SK-N-SH (cell line): ENCODE measurements at regions not wholly inside any gene's neighbourhood (a gene's known extent, or its start where the extent isn't known, plus 50 kb on each side); places are given as distances from the start of the nearest gene placed in this dataset.

Source experiments
- EP300 ChIP-seq, 2 experiments: IDR thresholded peaks; 2 replicates each; pipeline versions ENCODE4 v1.4.0 to v1.6.1; 2012; ENCODE audit warnings: borderline replicate concordance in 1 of 2, low read depth in 1 of 2, low read length in 1 of 2
- FOXM1 ChIP-seq: IDR thresholded peaks from 2 replicates; pipeline ENCODE4 v1.4.0; 2012; ENCODE audit warnings: low read depth, mild to moderate bottlenecking
- GABPA ChIP-seq: IDR thresholded peaks from 2 replicates; pipeline ENCODE4 v1.4.0; 2012; ENCODE audit warnings: low read depth, mild to moderate bottlenecking
- POLR2AphosphoS5 ChIP-seq: IDR thresholded peaks from 2 replicates; pipeline ENCODE4 v1.6.1; 2012; ENCODE audit warnings: low read depth, low read length
- RCOR1 ChIP-seq: fragments of 150-350 bp; IDR thresholded peaks from 2 replicates; pipeline ENCODE4 v1.6.1; 2017; ENCODE audit warnings: antibody characterized with exemption, low read length
- RFX5 ChIP-seq: IDR thresholded peaks from 2 replicates; pipeline ENCODE4 v1.6.1; 2012; ENCODE audit warnings: mild to moderate bottlenecking, improper control_type of control experiment, low read length
- SMC3 ChIP-seq: IDR thresholded peaks from 2 replicates; pipeline ENCODE4 v1.6.1; 2012; ENCODE audit warnings: low read depth, low read length, improper control_type of control experiment
- TCF12 ChIP-seq: IDR thresholded peaks from 2 replicates; pipeline ENCODE4 v1.4.0; 2012
- TF ChIP-seq, protein P1 (sequence below): fragments of 200-600 bp; sonication (generic); IDR thresholded peaks from 2 replicates; pipeline ENCODE4 v1.6.1; 2017; ENCODE audit warnings: antibody characterized with exemption, mild to moderate bottlenecking, moderate library complexity

DNA sequence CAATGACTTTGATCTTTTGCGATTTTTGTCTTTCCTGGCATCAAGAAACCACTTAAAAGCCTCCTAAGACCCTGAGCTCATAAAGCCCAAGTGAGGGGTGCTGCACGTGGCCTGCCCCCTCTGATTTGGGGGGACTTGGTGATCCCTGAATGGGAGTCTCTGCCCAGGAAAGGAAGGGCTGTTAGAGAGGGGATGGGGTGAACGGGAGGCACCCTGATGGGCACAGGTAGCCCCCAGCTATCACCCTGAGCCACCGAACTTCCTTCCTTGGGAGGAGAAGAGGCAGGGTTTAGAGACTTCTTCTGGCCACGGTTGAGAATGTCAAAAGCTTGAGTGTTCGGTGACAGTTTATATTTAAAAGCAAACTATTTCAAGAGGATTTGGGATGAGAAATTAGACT lies 305.5 kb downstream of the ZNF536 start:
- TF ChIP-seq TCF12: no peak
- TF ChIP-seq RCOR1: no peak
- TF ChIP-seq SMC3: no peak
- no peak for TF ChIP-seq FOXM1
- TF ChIP-seq POLR2AphosphoS5: no peak
- TF ChIP-seq GABPA: no peak
- TF ChIP-seq EP300 (IDR thresholded peaks at IDR 0.05; ENCODE audit: borderline replicate concordance in 1 of 2, low read depth in 1 of 2, low read length in 1 of 2): no peak
- TF ChIP-seq, protein P1, sequence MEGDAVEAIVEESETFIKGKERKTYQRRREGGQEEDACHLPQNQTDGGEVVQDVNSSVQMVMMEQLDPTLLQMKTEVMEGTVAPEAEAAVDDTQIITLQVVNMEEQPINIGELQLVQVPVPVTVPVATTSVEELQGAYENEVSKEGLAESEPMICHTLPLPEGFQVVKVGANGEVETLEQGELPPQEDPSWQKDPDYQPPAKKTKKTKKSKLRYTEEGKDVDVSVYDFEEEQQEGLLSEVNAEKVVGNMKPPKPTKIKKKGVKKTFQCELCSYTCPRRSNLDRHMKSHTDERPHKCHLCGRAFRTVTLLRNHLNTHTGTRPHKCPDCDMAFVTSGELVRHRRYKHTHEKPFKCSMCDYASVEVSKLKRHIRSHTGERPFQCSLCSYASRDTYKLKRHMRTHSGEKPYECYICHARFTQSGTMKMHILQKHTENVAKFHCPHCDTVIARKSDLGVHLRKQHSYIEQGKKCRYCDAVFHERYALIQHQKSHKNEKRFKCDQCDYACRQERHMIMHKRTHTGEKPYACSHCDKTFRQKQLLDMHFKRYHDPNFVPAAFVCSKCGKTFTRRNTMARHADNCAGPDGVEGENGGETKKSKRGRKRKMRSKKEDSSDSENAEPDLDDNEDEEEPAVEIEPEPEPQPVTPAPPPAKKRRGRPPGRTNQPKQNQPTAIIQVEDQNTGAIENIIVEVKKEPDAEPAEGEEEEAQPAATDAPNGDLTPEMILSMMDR: no peak
- no peak for TF ChIP-seq RFX5
